T-helper 1 cell treated with Interleukin-12 subunit alpha and Interleukin-12 subunit beta and Interleukin-4 antibody, amounts not matched to agents 30 μg/mL and 1 μg/mL, for 36 hours (primary cell): ENCODE measurements at regions not wholly inside any gene's neighbourhood (a gene's known extent, or its start where the extent isn't known, plus 50 kb on each side); places are given as distances from the start of the nearest gene placed in this dataset.

Source experiments
- H3K27ac Mint-ChIP-seq: one replicate; pipeline ENCODE4 v1.8.0; 2021; ENCODE audit warnings: mild to moderate bottlenecking, mixed read lengths
- H3K27me3 Mint-ChIP-seq: one replicate; pipeline ENCODE4 v1.8.0; 2021; ENCODE audit warnings: low read depth, mixed read lengths
- H3K36me3 Mint-ChIP-seq: one replicate; pipeline ENCODE4 v1.8.0; 2021; ENCODE audit warnings: low read depth, mixed read lengths
- H3K4me1 Mint-ChIP-seq: one replicate; pipeline ENCODE4 v1.8.0; 2021; ENCODE audit warnings: low read depth, mixed read lengths
- H3K4me3 Mint-ChIP-seq: one replicate; pipeline ENCODE4 v1.8.0; 2021; ENCODE audit warnings: mild to moderate bottlenecking, moderate library complexity, mixed read lengths
- H3K9me3 Mint-ChIP-seq: one replicate; pipeline ENCODE4 v1.8.0; 2021; ENCODE audit warnings: mixed read lengths

GRCh38 chr17:72056727-72057290 is 64.0 kb upstream of the SOX9 start:
- Mint-ChIP-seq H3K27ac (no peak overlapping the region), H3K27me3 (no peaks in the 10 kb centered on the region), H3K36me3 (no peaks in the 10 kb centered on the region), H3K4me3 (no peak overlapping the region), H3K9me3 (peaks cover 4% of the 10 kb centered on the region), H3K4me1 (no peaks in the 10 kb centered on the region)

GRCh38 chr17:72060084-72060483 is 60.7 kb upstream of the SOX9 start:
- Mint-ChIP-seq H3K9me3 (no peaks in the 10 kb centered on the region), H3K4me3 (no peak overlapping the region), H3K4me1 (no peaks in the 10 kb centered on the region), H3K27me3 (no peaks in the 10 kb centered on the region), H3K36me3 (no peaks in the 10 kb centered on the region), H3K27ac (no peak overlapping the region)

- peaks cover 5% of the 10 kb centered on the region for H3K9me3 Mint-ChIP-seq
- no peaks in the 10 kb centered on the region for H3K27me3 Mint-ChIP-seq
- H3K4me3 Mint-ChIP-seq: no peak overlapping the region
- no peak overlapping the region for H3K27ac Mint-ChIP-seq
- H3K4me1 Mint-ChIP-seq: no peaks in the 10 kb centered on the region
- H3K36me3 Mint-ChIP-seq: no peaks in the 10 kb centered on the region
These were observed 57.6 kb upstream of the SOX9 start for GRCh38 chr17:72063262-72063661.

- Mint-ChIP-seq H3K9me3 (peaks cover 5% of the 10 kb centered on the region), H3K27me3 (no peaks in the 10 kb centered on the region), H3K27ac (no peak overlapping the region), H3K4me1 (no peaks in the 10 kb centered on the region), H3K4me3 (no peak overlapping the region), H3K36me3 (no peaks in the 10 kb centered on the region)
These were observed 56.9 kb upstream of the SOX9 start for GRCh38 chr17:72063756-72064450.

GRCh38 chr17:72064606-72065193 is 56.1 kb upstream of the SOX9 start:
- no peak overlapping the region for H3K4me3 Mint-ChIP-seq
- peaks cover 5% of the 10 kb centered on the region for H3K9me3 Mint-ChIP-seq
- H3K27me3 Mint-ChIP-seq: no peaks in the 10 kb centered on the region
- H3K36me3 Mint-ChIP-seq: no peaks in the 10 kb centered on the region
- no peak overlapping the region for H3K27ac Mint-ChIP-seq
- no peaks in the 10 kb centered on the region for H3K4me1 Mint-ChIP-seq

GRCh38 chr17:72065556-72065955 is 55.3 kb upstream of the SOX9 start:
- H3K27me3 Mint-ChIP-seq: no peaks in the 10 kb centered on the region
- no peak overlapping the region for H3K27ac Mint-ChIP-seq
- peaks cover 5% of the 10 kb centered on the region for H3K9me3 Mint-ChIP-seq
- H3K36me3 Mint-ChIP-seq: no peaks in the 10 kb centered on the region
- no peaks in the 10 kb centered on the region for H3K4me1 Mint-ChIP-seq
- H3K4me3 Mint-ChIP-seq: no peak overlapping the region

GRCh38 chr17:72068643-72069042 is 52.2 kb upstream of the SOX9 start:
- H3K4me3 Mint-ChIP-seq: no peak overlapping the region
- peaks cover 5% of the 10 kb centered on the region for H3K9me3 Mint-ChIP-seq
- no peaks in the 10 kb centered on the region for H3K4me1 Mint-ChIP-seq
- H3K36me3 Mint-ChIP-seq: no peaks in the 10 kb centered on the region
- no peak overlapping the region for H3K27ac Mint-ChIP-seq
- no peaks in the 10 kb centered on the region for H3K27me3 Mint-ChIP-seq

GRCh38 chr17:72069586-72070202 is 51.1 kb upstream of the SOX9 start:
- peaks cover 5% of the 10 kb centered on the region for H3K9me3 Mint-ChIP-seq
- no peaks in the 10 kb centered on the region for H3K36me3 Mint-ChIP-seq
- no peak overlapping the region for H3K27ac Mint-ChIP-seq
- no peaks in the 10 kb centered on the region for H3K27me3 Mint-ChIP-seq
- H3K4me3 Mint-ChIP-seq: no peak overlapping the region
- no peaks in the 10 kb centered on the region for H3K4me1 Mint-ChIP-seq
